ENCODE measurements at regions not wholly inside any gene's neighbourhood (a gene's known extent, or its start where the extent isn't known, plus 50 kb on each side); places are given as distances from the start of the nearest gene placed in this dataset.

GRCh38 chr11:120034176-120034875 lies 103.6 kb downstream of the TRIM29 start:
- in situ Hi-C loops (cut with HindIII; ENCODE audit: low sequenced_read_pairs), result no loop called here

- in situ Hi-C loops (cut with HindIII; ENCODE audit: low sequenced_read_pairs), result no loop called here
These were observed 105.0 kb downstream of the TRIM29 start for GRCh38 chr11:120032766-120033390.

- in situ Hi-C loops (cut with HindIII; ENCODE audit: low sequenced_read_pairs), result no loop called here
These were observed 106.0 kb downstream of the TRIM29 start for GRCh38 chr11:120031612-120032600.

- in situ Hi-C loops (cut with HindIII; ENCODE audit: low sequenced_read_pairs), result no loop called here
These were observed 106.8 kb downstream of the TRIM29 start for GRCh38 chr11:120031156-120031555.

- in situ Hi-C loops (cut with HindIII; ENCODE audit: low sequenced_read_pairs), result no loop called here
These were observed 107.5 kb downstream of the TRIM29 start for GRCh38 chr11:120030411-120030810.

- in situ Hi-C loops (cut with HindIII; ENCODE audit: low sequenced_read_pairs), result no loop called here
These were observed 108.6 kb downstream of the TRIM29 start for GRCh38 chr11:120029321-120029720.

- in situ Hi-C loops (cut with HindIII; ENCODE audit: low sequenced_read_pairs), result no loop called here
These were observed 109.0 kb downstream of the TRIM29 start for GRCh38 chr11:120028897-120029258.

- in situ Hi-C loops (cut with HindIII; ENCODE audit: low sequenced_read_pairs), result no loop called here
These were observed 109.6 kb downstream of the TRIM29 start for GRCh38 chr11:120028181-120028896.

- in situ Hi-C loops (cut with HindIII; ENCODE audit: low sequenced_read_pairs), result no loop called here
These were observed 110.2 kb downstream of the TRIM29 start for GRCh38 chr11:120027546-120028180.

GRCh38 chr11:120025606-120026335 lies 112.1 kb downstream of the TRIM29 start:
- in situ Hi-C loops (cut with HindIII; ENCODE audit: low sequenced_read_pairs), result no loop called here

- in situ Hi-C loops (cut with HindIII; ENCODE audit: low sequenced_read_pairs), result loop anchor here (5.0 kb wide), 1 partner anchor 38 kb away; no protein-coding TSS in a partner anchor
These were observed 113.3 kb downstream of the TRIM29 start for GRCh38 chr11:120024586-120024985.

GRCh38 chr11:120024046-120024445 lies 113.9 kb downstream of the TRIM29 start:
- in situ Hi-C loops (cut with HindIII; ENCODE audit: low sequenced_read_pairs), result loop anchor here (5.0 kb wide), 1 partner anchor 38 kb away; no protein-coding TSS in a partner anchor

- in situ Hi-C loops (cut with HindIII; ENCODE audit: low sequenced_read_pairs), result loop anchor here (5.0 kb wide), 1 partner anchor 39 kb away; no protein-coding TSS in a partner anchor
These were observed 114.4 kb downstream of the TRIM29 start for GRCh38 chr11:120023551-120023950.

GRCh38 chr11:120023120-120023519 lies 114.8 kb downstream of the TRIM29 start:
- in situ Hi-C loops (cut with HindIII; ENCODE audit: low sequenced_read_pairs), result loop anchor here (5.0 kb wide), 1 partner anchor 39 kb away; no protein-coding TSS in a partner anchor

- in situ Hi-C loops (cut with HindIII; ENCODE audit: low sequenced_read_pairs), result loop anchor here (5.0 kb wide), 1 partner anchor 40 kb away; no protein-coding TSS in a partner anchor
These were observed 115.3 kb downstream of the TRIM29 start for GRCh38 chr11:120022617-120023016.

- in situ Hi-C loops (cut with HindIII; ENCODE audit: low sequenced_read_pairs), result loop anchor here (5.0 kb wide), 1 partner anchor 40 kb away; no protein-coding TSS in a partner anchor
These were observed 115.9 kb downstream of the TRIM29 start for GRCh38 chr11:120021978-120022377.

GRCh38 chr11:120021391-120021953 lies 116.4 kb downstream of the TRIM29 start:
- in situ Hi-C loops (cut with HindIII; ENCODE audit: low sequenced_read_pairs), result loop anchor here (5.0 kb wide), 1 partner anchor 41 kb away; no protein-coding TSS in a partner anchor

- in situ Hi-C loops (cut with HindIII; ENCODE audit: low sequenced_read_pairs), result loop anchor here (5.0 kb wide), 1 partner anchor 41 kb away; no protein-coding TSS in a partner anchor
These were observed 116.9 kb downstream of the TRIM29 start for GRCh38 chr11:120020981-120021380.

- in situ Hi-C loops (cut with HindIII; ENCODE audit: low sequenced_read_pairs), result loop anchor here (5.0 kb wide), 1 partner anchor 42 kb away; no protein-coding TSS in a partner anchor
These were observed 117.4 kb downstream of the TRIM29 start for GRCh38 chr11:120020486-120020885.
